H1 (cell line): ENCODE measurements at regions not wholly inside any gene's neighbourhood (a gene's known extent, or its start where the extent isn't known, plus 50 kb on each side); places are given as distances from the start of the nearest gene placed in this dataset.

ENCODE experiments used
- JUN ChIP-seq: IDR thresholded peaks from 2 replicates; pipeline ENCODE4 v1.6.1; 2011; ENCODE audit warnings: low read depth, mild to moderate bottlenecking, improper control_type of control experiment, low read length
- SRF ChIP-seq: IDR thresholded peaks from 2 replicates; pipeline ENCODE4 v1.6.1; 2011; ENCODE audit warnings: mild to moderate bottlenecking, low read depth, low read length, moderate library complexity

DNA sequence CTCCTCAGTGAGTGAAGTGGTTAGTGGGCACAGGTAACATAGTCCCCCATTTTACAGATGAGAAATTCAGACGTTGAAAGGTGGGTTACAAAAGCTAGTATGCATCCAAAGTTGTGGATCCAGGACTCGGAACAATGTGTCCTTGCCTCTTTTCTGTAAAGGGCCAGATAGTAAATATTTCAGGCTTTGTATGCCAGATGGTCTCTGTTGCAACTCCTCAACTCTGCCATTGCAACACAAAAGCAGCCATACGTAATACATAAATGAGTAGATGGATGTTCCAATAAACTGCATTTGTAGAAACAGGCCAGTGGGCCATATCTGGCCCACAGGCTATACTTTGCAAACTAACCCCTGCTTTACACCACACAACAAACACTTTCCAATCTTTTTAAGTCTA lies 166.6 kb upstream of the PKDCC start (continued):
- TF ChIP-seq JUN = no peak
- no peak for TF ChIP-seq SRF
